ENCODE measurements at regions not wholly inside any gene's neighbourhood (a gene's known extent, or its start where the extent isn't known, plus 50 kb on each side); places are given as distances from the start of the nearest gene placed in this dataset.

DNA sequence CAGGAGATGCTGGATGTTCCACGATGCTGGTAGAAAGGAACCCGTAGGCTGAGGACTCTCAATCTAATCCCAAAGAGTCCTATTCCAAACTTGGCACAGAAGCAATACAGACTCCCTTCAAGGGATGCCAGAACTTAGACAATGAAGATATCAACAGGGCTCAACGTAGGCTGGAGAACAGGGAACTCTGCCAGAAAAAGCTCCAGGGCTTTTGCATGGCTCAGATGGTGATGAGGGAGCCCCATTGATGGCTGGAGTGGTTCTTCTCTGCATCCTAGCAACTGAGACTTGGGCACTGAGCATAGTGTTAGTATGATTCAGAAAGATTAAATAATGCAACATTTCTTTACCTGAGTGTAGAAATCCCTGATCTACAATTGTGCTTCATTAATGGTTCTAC is 117.2 kb upstream of the NCK2 start:
- no peak for TF ChIP-seq CTCF (conservative IDR thresholded peaks at IDR 0.05; ENCODE audit: low read depth, low read length)
- TF ChIP-seq EZH2 (IDR thresholded peaks at IDR 0.05; ENCODE audit: borderline replicate concordance, low read depth, low read length, poor library complexity, severe bottlenecking) = no peak
